ENCODE measurements at regions not wholly inside any gene's neighbourhood (a gene's known extent, or its start where the extent isn't known, plus 50 kb on each side); places are given as distances from the start of the nearest gene placed in this dataset.
"Not testable (repeated sequence)": the region's sequence is repeated elsewhere in the genome, so short reads cannot be mapped to it uniquely, and the experiment has no call there.

DNA sequence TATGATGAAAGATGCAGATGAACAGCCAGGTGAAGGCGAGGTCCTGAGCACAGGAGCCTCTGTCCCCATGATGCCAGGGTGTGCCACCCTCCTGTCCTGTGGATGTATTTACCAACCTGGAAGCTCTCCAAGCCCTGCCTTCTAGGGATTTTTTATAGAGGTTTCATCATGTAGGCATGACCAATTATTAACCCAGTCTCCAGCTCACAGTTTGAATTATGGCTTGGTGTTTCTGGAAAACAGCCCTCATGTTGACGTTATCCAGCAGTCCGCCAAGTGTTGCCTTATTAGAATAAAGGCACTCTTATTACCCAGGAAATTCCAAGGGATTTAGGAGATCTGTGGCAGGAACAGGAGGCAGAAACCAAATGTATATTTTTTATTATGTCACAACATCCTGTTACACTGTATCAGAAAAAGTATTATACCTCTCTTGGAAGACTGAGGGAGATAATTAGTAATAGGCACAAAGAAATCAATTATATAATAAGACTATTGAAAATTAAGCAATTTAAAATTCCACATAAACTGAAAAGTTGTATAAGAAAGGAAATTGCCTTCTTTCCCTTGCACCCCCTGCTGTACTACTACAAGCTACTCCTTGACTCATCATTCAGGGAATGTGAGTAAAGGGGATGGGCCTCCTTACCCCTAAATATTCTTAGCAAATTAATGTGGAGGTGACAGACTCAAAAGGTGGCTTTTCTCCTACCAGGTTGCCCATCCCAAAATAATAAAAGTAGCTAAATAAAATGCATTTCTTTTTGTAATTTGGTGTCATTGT, 129.6 kb downstream of the ZNF330 start:
- in situ Hi-C loops (cut with MboI; ENCODE audit: low pct_unique_long_range_greater_than_20kb, low sequenced_read_pairs, unreplicated experiment) = no loop called here
- no peak for DNase-seq (ENCODE audit: low spot score)
- TF ChIP-seq, protein P1, sequence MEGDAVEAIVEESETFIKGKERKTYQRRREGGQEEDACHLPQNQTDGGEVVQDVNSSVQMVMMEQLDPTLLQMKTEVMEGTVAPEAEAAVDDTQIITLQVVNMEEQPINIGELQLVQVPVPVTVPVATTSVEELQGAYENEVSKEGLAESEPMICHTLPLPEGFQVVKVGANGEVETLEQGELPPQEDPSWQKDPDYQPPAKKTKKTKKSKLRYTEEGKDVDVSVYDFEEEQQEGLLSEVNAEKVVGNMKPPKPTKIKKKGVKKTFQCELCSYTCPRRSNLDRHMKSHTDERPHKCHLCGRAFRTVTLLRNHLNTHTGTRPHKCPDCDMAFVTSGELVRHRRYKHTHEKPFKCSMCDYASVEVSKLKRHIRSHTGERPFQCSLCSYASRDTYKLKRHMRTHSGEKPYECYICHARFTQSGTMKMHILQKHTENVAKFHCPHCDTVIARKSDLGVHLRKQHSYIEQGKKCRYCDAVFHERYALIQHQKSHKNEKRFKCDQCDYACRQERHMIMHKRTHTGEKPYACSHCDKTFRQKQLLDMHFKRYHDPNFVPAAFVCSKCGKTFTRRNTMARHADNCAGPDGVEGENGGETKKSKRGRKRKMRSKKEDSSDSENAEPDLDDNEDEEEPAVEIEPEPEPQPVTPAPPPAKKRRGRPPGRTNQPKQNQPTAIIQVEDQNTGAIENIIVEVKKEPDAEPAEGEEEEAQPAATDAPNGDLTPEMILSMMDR (IDR thresholded peaks at IDR 0.05; ENCODE audit: extremely low read depth, insufficient read depth, missing control alignments) = no peak

DNA sequence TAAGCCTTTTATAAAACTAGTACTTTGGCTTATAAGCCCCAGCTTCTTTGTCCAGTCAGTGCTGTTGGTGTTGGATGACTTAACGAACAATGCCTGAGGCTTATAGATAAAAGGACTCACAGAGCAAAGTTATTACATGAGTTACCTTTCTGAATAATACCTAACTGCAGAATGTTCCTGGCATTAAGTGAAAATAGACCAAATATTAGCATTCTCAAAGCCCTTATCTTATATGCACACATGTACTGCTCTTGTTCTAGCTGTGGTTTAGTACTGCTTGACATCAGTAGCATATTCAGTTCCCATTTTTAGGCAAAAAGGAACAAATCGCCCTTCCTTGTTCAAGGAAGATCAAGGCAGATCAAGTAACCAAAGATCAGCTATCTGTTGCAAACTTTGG, 131.6 kb downstream of the ZNF330 start:
- DNase-seq (ENCODE audit: low spot score) = no peak
- TF ChIP-seq, protein P1 (IDR thresholded peaks at IDR 0.05; ENCODE audit: extremely low read depth, insufficient read depth, missing control alignments) = no peak
- in situ Hi-C loops (cut with MboI; ENCODE audit: low pct_unique_long_range_greater_than_20kb, low sequenced_read_pairs, unreplicated experiment) = no loop called here

DNA sequence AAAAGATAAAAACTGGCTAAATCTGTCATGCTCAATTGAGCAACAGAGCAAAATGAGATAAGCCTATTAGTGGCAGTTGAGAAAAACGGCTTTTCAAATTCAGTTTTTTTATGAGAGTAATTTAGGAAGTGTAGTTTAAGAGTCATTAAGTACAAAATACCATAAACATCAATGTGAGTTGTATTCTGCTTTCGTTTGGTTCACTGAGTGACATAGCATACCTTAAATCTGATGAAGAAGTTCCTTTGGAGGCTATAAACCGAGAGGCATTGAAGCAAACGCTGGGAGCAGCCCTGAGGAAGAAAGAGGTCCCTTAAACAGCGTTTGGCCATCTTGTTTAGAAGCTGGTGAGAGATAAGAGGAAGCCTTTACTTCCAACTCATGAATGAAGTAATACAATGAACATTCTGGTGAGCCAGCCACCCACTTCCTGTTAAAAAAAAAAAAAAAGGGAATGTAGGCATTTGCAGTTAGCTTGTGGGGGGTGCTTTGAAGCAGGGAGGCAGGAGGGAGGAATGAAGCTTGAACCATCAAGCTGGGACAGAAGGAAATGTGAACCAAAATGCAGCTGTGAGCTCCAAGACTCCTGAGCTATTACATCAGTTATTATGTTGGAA, 132.3 kb downstream of the ZNF330 start:
- no peak for DNase-seq (ENCODE audit: low spot score)
- in situ Hi-C loops (cut with MboI; ENCODE audit: low pct_unique_long_range_greater_than_20kb, low sequenced_read_pairs, unreplicated experiment) = no loop called here
- TF ChIP-seq, protein P1 (IDR thresholded peaks at IDR 0.05; ENCODE audit: extremely low read depth, insufficient read depth, missing control alignments) = no peak

DNA sequence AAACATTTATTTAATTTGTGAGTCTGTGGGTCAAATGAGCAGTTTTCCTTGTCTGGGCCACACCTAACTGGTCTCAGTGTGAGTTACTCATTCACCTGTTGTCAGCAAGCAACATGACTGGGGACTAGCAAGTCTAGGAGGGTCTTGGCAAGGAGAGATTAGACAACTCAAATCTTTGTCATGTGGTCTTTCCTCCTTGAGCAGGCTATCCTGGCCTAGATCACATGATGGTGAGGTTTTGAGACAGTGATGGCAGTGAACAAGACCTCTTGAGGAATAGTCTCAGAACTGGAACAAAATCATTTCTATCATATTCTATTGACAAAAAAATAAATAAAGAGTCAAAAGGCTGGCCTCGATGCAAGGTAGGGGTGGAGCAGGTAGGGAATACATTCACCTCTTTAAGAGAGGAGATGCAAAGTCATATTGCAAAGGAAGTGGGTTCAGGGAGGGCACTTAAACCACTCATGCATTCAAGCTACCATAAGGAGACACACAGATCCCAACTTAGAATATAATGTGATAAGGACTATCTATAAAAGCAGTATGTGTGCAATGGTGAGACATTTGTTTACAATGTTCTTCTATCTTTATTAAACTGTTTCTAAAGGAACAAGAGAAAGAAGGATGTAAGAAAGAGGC, 135.7 kb downstream of the ZNF330 start:
- TF ChIP-seq, protein P1 (IDR thresholded peaks at IDR 0.05; ENCODE audit: extremely low read depth, insufficient read depth, missing control alignments) = no peak
- DNase-seq (ENCODE audit: low spot score) = no peak
- in situ Hi-C loops (cut with MboI; ENCODE audit: low pct_unique_long_range_greater_than_20kb, low sequenced_read_pairs, unreplicated experiment) = no loop called here

DNA sequence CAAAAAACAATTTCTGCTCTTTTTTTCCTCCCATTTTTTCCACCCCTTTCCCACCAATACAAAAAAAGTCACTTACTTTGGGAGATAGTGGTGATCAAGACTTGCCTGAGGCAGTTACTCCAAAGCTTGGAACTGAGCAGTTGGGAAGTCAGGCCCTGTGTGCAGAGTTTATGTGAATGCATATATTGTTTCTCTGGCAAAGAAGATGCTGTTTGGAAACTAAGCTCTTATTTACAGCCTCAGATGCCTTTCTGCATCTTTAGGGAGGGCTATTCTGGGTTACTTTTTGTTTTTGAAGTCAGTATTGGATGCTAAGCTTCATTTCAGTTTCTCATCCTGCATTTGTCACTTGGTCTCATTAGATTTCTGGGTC, 136.3 kb downstream of the ZNF330 start:
- TF ChIP-seq, protein P1 (IDR thresholded peaks at IDR 0.05; ENCODE audit: extremely low read depth, insufficient read depth, missing control alignments) = no peak
- in situ Hi-C loops (cut with MboI; ENCODE audit: low pct_unique_long_range_greater_than_20kb, low sequenced_read_pairs, unreplicated experiment) = no loop called here
- DNase-seq (ENCODE audit: low spot score) = no peak

DNA sequence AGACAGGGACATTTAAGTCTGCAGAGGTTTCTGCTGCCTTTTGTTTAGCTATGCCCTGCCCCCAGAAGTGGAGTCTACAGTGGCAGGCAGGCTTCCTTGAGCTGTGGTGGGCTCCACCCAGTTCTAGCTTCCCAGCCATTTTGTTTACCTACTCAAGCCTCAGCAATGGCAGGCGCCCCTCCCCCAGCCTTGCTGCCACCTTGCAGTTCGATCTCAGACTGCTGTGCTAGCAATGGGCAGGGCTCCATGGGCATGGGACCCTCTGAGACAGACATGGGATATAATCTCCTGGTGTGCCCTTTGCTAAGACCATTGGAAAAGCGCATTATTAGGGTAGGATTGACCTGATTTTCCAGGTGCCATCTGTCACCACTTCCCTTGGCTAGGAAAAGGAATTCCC, 147.5 kb downstream of the ZNF330 start:
- DNase-seq (ENCODE audit: low spot score); in situ Hi-C loops (cut with MboI; ENCODE audit: low pct_unique_long_range_greater_than_20kb, low sequenced_read_pairs, unreplicated experiment): not testable (repeated sequence)

DNA sequence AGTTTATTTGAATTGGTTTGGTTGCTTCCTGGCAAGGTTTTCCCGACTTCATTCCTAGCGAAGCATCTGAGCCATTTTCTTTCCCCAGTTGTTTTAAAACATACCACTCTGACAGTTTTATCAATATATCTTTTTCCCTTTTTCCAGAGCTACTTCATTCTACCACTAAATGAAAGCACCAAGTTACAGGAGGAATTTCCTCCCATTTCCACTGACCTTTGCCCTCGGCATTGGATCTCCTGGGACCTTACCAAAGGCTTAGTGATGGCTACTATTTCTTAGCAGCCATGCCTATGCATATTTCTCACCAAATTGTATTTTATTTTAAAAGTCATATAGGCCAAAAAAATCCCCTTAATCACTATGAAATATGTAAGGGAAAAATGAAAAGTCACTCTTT, 150.5 kb downstream of the ZNF330 start:
- in situ Hi-C loops (cut with MboI; ENCODE audit: low pct_unique_long_range_greater_than_20kb, low sequenced_read_pairs, unreplicated experiment) = no loop called here
- TF ChIP-seq, protein P1 (IDR thresholded peaks at IDR 0.05; ENCODE audit: extremely low read depth, insufficient read depth, missing control alignments) = no peak
- no peak for DNase-seq (ENCODE audit: low spot score)

Measured in GM13977 (cell line).